HEK293T (cell line): ENCODE measurements at regions not wholly inside any gene's neighbourhood (a gene's known extent, or its start where the extent isn't known, plus 50 kb on each side); places are given as distances from the start of the nearest gene placed in this dataset.

Source experiments
- ARNT ChIP-seq: fragments of 450-650 bp; IDR thresholded peaks from 2 replicates; pipeline ENCODE4 v1.6.1; 2017; ENCODE audit warnings: mild to moderate bottlenecking
- BHLHE40 ChIP-seq: fragments of 450-650 bp; IDR thresholded peaks from 2 replicates; pipeline ENCODE4 v1.6.1; 2016; ENCODE audit warnings: mild to moderate bottlenecking, moderate library complexity, borderline replicate concordance
- ELF4 ChIP-seq: fragments of 450-650 bp; IDR thresholded peaks from 2 replicates; pipeline ENCODE4 v1.6.1; 2017; ENCODE audit warnings: antibody characterized with exemption
- FOXA1 ChIP-seq: fragments of 450-650 bp; IDR thresholded peaks from 2 replicates; pipeline ENCODE4 v1.6.1; 2016; ENCODE audit warnings: mild to moderate bottlenecking
- FOXK2 ChIP-seq: fragments of 450-650 bp; IDR thresholded peaks from 2 replicates; pipeline ENCODE4 v1.6.1; 2016; ENCODE audit warnings: mild to moderate bottlenecking
- FOXM1 ChIP-seq: fragments of 450-650 bp; IDR thresholded peaks from 2 replicates; pipeline ENCODE4 v1.6.1; 2017; ENCODE audit warnings: mild to moderate bottlenecking, borderline replicate concordance
- HDGF ChIP-seq: fragments of 450-650 bp; IDR thresholded peaks from 2 replicates; pipeline ENCODE4 v1.6.1; 2017; ENCODE audit warnings: antibody characterized with exemption, borderline replicate concordance
- L3MBTL2 ChIP-seq: fragments of 450-650 bp; conservative IDR thresholded peaks from 2 replicates; pipeline ENCODE4 v1.6.1; 2016; ENCODE audit warnings: mild to moderate bottlenecking
- LEF1 ChIP-seq: fragments of 450-650 bp; IDR thresholded peaks from 2 replicates; pipeline ENCODE4 v1.6.1; 2017; ENCODE audit warnings: mild to moderate bottlenecking, borderline replicate concordance
- SP1 ChIP-seq: fragments of 450-650 bp; IDR thresholded peaks from 2 replicates; pipeline ENCODE4 v1.6.1; 2017
- TARDBP ChIP-seq: fragments of 450-650 bp; IDR thresholded peaks from 2 replicates; pipeline ENCODE4 v1.6.1; 2016
- TF ChIP-seq, protein P1 (sequence below): fragments of 450-650 bp; IDR thresholded peaks from 2 replicates; pipeline ENCODE4 v1.6.1; 2016

DNA sequence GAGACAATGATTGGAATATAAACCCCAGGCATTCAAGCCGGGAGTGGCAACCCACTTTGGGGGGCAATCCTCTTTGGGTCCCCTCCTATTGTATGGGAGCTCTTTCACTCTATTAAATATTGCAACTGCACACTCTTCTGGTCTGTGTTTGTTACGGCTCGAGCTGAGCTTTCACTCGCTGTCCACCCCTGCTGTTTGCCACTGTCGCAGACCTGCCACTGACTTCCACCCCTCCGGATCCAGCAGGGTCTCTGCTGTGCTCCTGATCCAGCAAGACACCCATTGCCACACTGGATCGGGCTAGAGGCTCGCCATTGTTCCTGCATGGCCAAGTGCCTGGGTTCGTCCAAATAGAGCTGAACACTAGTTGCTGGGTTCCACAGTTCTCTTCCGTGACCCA, 222.8 kb upstream of the MANEA start:
- TF ChIP-seq FOXA1 (no peak), LEF1 (no peak), SP1 (no peak), HDGF (no peak), FOXK2 (no peak), ARNT (no peak), TARDBP (no peak), FOXM1 (no peak), ELF4 (no peak), L3MBTL2 (no peak), BHLHE40 (no peak)
- TF ChIP-seq, protein P1, sequence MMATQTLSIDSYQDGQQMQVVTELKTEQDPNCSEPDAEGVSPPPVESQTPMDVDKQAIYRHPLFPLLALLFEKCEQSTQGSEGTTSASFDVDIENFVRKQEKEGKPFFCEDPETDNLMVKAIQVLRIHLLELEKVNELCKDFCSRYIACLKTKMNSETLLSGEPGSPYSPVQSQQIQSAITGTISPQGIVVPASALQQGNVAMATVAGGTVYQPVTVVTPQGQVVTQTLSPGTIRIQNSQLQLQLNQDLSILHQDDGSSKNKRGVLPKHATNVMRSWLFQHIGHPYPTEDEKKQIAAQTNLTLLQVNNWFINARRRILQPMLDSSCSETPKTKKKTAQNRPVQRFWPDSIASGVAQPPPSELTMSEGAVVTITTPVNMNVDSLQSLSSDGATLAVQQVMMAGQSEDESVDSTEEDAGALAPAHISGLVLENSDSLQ, result no peak
